GM12878 (cell line): ENCODE measurements at regions not wholly inside any gene's neighbourhood (a gene's known extent, or its start where the extent isn't known, plus 50 kb on each side); places are given as distances from the start of the nearest gene placed in this dataset.

Source experiments
- ATAC-seq: fragments of 200-7000 bp; cut with Tn5 transposase; 3 replicates; pipeline ENCODE4 v1.9.1; 2020; ENCODE audit warnings: mild to moderate bottlenecking, moderate library complexity
- BruUV-seq: library from RNA; stranded (reverse); fragments of 400-500 nt; replicated peaks from 2 replicates; lab custom pipeline; 2021; lab: Mats Ljungman, UMichigan
- CTCF ChIA-PET: fragments of 300-600 bp; sonication (Branson Sonifier 250); formaldehyde crosslinking; extraction: SDS; loops from one replicate; lab custom pipeline; 2021; ENCODE audit warnings: inconsistent platforms; lab: Yijun Ruan, JAX
- POLR2A ChIA-PET: fragments of 350-600 bp; formaldehyde crosslinking; extraction: SDS; loops from one replicate; lab custom pipeline; 2021; ENCODE audit warnings: inconsistent platforms; lab: Charles Lee
- RAD21 ChIA-PET: fragments of 300-600 bp; sonication (Branson Sonifier 250); formaldehyde crosslinking; loops from one replicate; lab custom pipeline; 2023; ENCODE audit warnings: antibody characterized with exemption; ENCODE audit not compliant: unreplicated experiment; lab: Charles Lee
- SMC1A ChIA-PET: fragments of 300-600 bp; sonication (Branson Sonifier 250); formaldehyde crosslinking; loops from one replicate; lab custom pipeline; 2023; ENCODE audit not compliant: unreplicated experiment, uncharacterized antibody; lab: Charles Lee
- DNase-seq: peaks from one replicate; pipeline ENCODE4 v3.0.0-alpha.2; 2011; ENCODE audit warnings: low read depth, low spot score
- FAIRE-seq: peaks from 3 replicates; lab custom pipeline; 2011; peaks lifted over from hg19 to GRCh38; lab: Jason Lieb, UNC
- H2AFZ ChIP-seq: 2 replicates; pipeline ENCODE4 v1.6.0; 2011; ENCODE audit warnings: low read depth, low read length, control low read depth; ENCODE audit not compliant: control insufficient read depth
- H3K27ac ChIP-seq: 2 replicates; pipeline ENCODE4 v1.5.1; 2011; ENCODE audit warnings: control low read depth; ENCODE audit not compliant: control insufficient read depth, insufficient read depth
- H3K27me3 ChIP-seq, 2 experiments: replicated peaks in 1 of 2; 2 replicates each; pipeline versions ENCODE4 v1.6.0 to v1.6.1; 2011; ENCODE audit warnings: low read length in 1 of 2; ENCODE audit not compliant: control insufficient read depth in 2 of 2, insufficient read depth in 2 of 2
- H3K36me3 ChIP-seq, 2 experiments: 2 replicates each; pipeline ENCODE4 v1.5.1; 2011; ENCODE audit warnings: low read length in 1 of 2; ENCODE audit not compliant: control insufficient read depth in 2 of 2, insufficient read depth in 2 of 2
- H3K4me1 ChIP-seq: 2 replicates; pipeline ENCODE4 v1.6.1; 2011; ENCODE audit warnings: mild to moderate bottlenecking, low read length, moderate library complexity, mixed read lengths; ENCODE audit not compliant: control insufficient read depth, insufficient read depth
- H3K4me2 ChIP-seq: 2 replicates; pipeline ENCODE4 v1.6.0; 2011; ENCODE audit warnings: control low read depth; ENCODE audit not compliant: control insufficient read depth, insufficient read depth
- H3K4me3 ChIP-seq: fragments of 200-600 bp; sonication (generic); 2 replicates; pipeline ENCODE4 v1.5.1; 2016
- H3K79me2 ChIP-seq: 2 replicates; pipeline ENCODE4 v1.6.0; 2011; ENCODE audit warnings: low read length; ENCODE audit not compliant: control insufficient read depth, insufficient read depth
- H3K9ac ChIP-seq: 2 replicates; pipeline ENCODE4 v1.8.0; 2011; ENCODE audit warnings: low read length, control low read depth, mixed read lengths; ENCODE audit not compliant: control insufficient read depth, insufficient read depth
- H3K9me3 ChIP-seq: replicated peaks from 3 replicates; pipeline ENCODE4 v1.5.1; 2011; ENCODE audit warnings: mild to moderate bottlenecking, low read length; ENCODE audit not compliant: control insufficient read depth, insufficient read depth
- H4K20me1 ChIP-seq: 2 replicates; pipeline ENCODE4 v1.6.0; 2011; ENCODE audit not compliant: control insufficient read depth, insufficient read depth
- E4F1 ChIP-seq: fragments of 450-650 bp; IDR thresholded peaks from 2 replicates; pipeline ENCODE4 v1.6.1; 2018; ENCODE audit warnings: borderline replicate concordance, mild to moderate bottlenecking; ENCODE audit not compliant: partially characterized antibody
- FOXM1 ChIP-seq: IDR thresholded peaks from 2 replicates; pipeline ENCODE4 v1.6.1; 2012; ENCODE audit warnings: low read depth, mild to moderate bottlenecking, inconsistent platforms, low read length, moderate library complexity
- RCOR1 ChIP-seq: conservative IDR thresholded peaks from 2 replicates; pipeline ENCODE4 v1.6.1; 2012; ENCODE audit warnings: low read depth, low read length, improper control_type of control experiment
- SIN3A ChIP-seq: IDR thresholded peaks from 2 replicates; pipeline ENCODE4 v1.6.1; 2012; ENCODE audit warnings: low read depth, low read length, improper control_type of control experiment
- SPI1 ChIP-seq: IDR thresholded peaks from 2 replicates; pipeline ENCODE4 v1.6.1; 2011; ENCODE audit warnings: low read depth, mild to moderate bottlenecking, low read length, moderate library complexity, borderline replicate concordance; ENCODE audit not compliant: insufficient read depth
- WGBS: methylation state at CpG from one replicate; pipeline ENCODE4 v1.1.6; 2016; ENCODE audit warnings: low lambda C conversion rate; ENCODE audit not compliant: insufficient replicate concordance, insufficient coverage; ENCODE audit errors: missing lambda C conversion rate; 5-methylcytosine and 5-hydroxymethylcytosine counted together
- in situ Hi-C: fragments of 300-500 bp; cut with MboI; formaldehyde crosslinking; loops from 9 replicates; pipeline ENCODE4 v1.14.3; 2018; ENCODE audit warnings: mixed read lengths
- intact Hi-C: fragments of 100-400 bp; cut with micrococcal nuclease; formaldehyde crosslinking; loops from one replicate; pipeline ENCODE4 v1.14.2; 2022; ENCODE audit not compliant: unreplicated experiment

- in situ Hi-C loops = no loop called here
- no peak for TF ChIP-seq SIN3A
- peak; percentile 72 for TF ChIP-seq SPI1
- no peak for TF ChIP-seq FOXM1
- ATAC-seq (no peak; the same call in 2 of the 3 replicates), FAIRE-seq (no peak), DNase-seq (no peak)
- no peaks in the 10 kb centered on the region for H3K9me3 ChIP-seq
- H3K9ac ChIP-seq = no peak overlapping the region
- H4K20me1 ChIP-seq = no peaks in the 10 kb centered on the region
- no peak overlapping the region for H3K4me3 ChIP-seq
- H3K27me3 ChIP-seq = no peaks in the 10 kb centered on the region
- no peak overlapping the region for H3K4me2 ChIP-seq
- ChIA-PET CTCF (interaction anchor here (2.8 kb wide), 1 partner anchor 11 kb away, joined by 9 read pairs; no protein-coding TSS in a partner anchor), SMC1A (interaction anchor here (0.8 to 1.3 kb wide), 2 partner anchors 8 to 19 kb away, joined by 3 read pairs; no protein-coding TSS in a partner anchor), RAD21 (no interaction called here), POLR2A (interaction anchor here (0.5 to 1.1 kb wide), 2 partner anchors 8 to 223 kb away, joined by 3 read pairs; no protein-coding TSS in a partner anchor)
- no peaks in the 10 kb centered on the region for H3K4me1 ChIP-seq
- BruUV-seq = no TSS peak
- intact Hi-C loops = no loop called here
- no peak overlapping the region for H2AFZ ChIP-seq
- WGBS = 17% methylated on average over 2 of the region's 2 CpGs
- H3K79me2 ChIP-seq = no peaks in the 10 kb centered on the region
- no peaks in the 10 kb centered on the region for H3K36me3 ChIP-seq
- no peak overlapping the region for H3K27ac ChIP-seq
These were observed 73.6 kb downstream of the RND3 start for GRCh38 chr2:150413910-150414309.

- SMC1A ChIA-PET = interaction anchor here (0.6 kb wide), 1 partner anchor 275 kb away, joined by 3 read pairs; no protein-coding TSS in a partner anchor
- POLR2A ChIA-PET = no interaction called here
- H3K4me3 ChIP-seq = no peak overlapping the region
- DNase-seq (no peak), ATAC-seq (no peak), FAIRE-seq (no peak)
- in situ Hi-C loops = no loop called here
- intact Hi-C loops = no loop called here
- no peak overlapping the region for H3K9ac ChIP-seq
- no peaks in the 10 kb centered on the region for H3K79me2 ChIP-seq
- no peak for TF ChIP-seq SPI1
- TF ChIP-seq RCOR1 = no peak
- no peak for TF ChIP-seq E4F1
- no peaks in the 10 kb centered on the region for H3K36me3 ChIP-seq
- H2AFZ ChIP-seq = no peak overlapping the region
- H3K9me3 ChIP-seq = no peaks in the 10 kb centered on the region
- CTCF ChIA-PET = interaction anchor here (2.8 kb wide), 1 partner anchor 11 kb away, joined by 9 read pairs; no protein-coding TSS in a partner anchor
- WGBS = 56% methylated on average over 7 of the region's 7 CpGs
- H3K27ac ChIP-seq = no peak overlapping the region
- no TSS peak for BruUV-seq
- H3K4me2 ChIP-seq = no peak overlapping the region
- no peaks in the 10 kb centered on the region for H4K20me1 ChIP-seq
- RAD21 ChIA-PET = no interaction called here
- H3K4me1 ChIP-seq = no peaks in the 10 kb centered on the region
- H3K27me3 ChIP-seq = no peaks in the 10 kb centered on the region
These were observed 74.1 kb downstream of the RND3 start for GRCh38 chr2:150413366-150413765.
